ENCODE measurements at regions not wholly inside any gene's neighbourhood (a gene's known extent, or its start where the extent isn't known, plus 50 kb on each side); places are given as distances from the start of the nearest gene placed in this dataset.

- TF ChIP-seq PATZ1 (CRISPR knock-in tag; IDR thresholded peaks at IDR 0.05; ENCODE audit: borderline replicate concordance) (no peak), TSHZ2 (CRISPR knock-in tag; IDR thresholded peaks at IDR 0.05) (no peak), GLIS3 (CRISPR knock-in tag; IDR thresholded peaks at IDR 0.05) (no peak), CSRNP3 (CRISPR knock-in tag; IDR thresholded peaks at IDR 0.05) (no peak), ZFP3 (CRISPR knock-in tag; IDR thresholded peaks at IDR 0.05) (no peak), TCF4 (CRISPR knock-in tag; IDR thresholded peaks at IDR 0.05; ENCODE audit: borderline replicate concordance) (no peak), SNAI2 (CRISPR knock-in tag; IDR thresholded peaks at IDR 0.05) (no peak), POU6F1 (CRISPR knock-in tag; IDR thresholded peaks at IDR 0.05; ENCODE audit: borderline replicate concordance, low read depth) (no peak), ARNTL (CRISPR knock-in tag; IDR thresholded peaks at IDR 0.05; ENCODE audit: borderline replicate concordance, low read depth) (no peak), ZNF565 (CRISPR knock-in tag; conservative IDR thresholded peaks at IDR 0.05; ENCODE audit: low read depth) (no peak), ESRRG (CRISPR knock-in tag; IDR thresholded peaks at IDR 0.05) (no peak), ZFP30 (CRISPR knock-in tag; IDR thresholded peaks at IDR 0.05) (no peak), ZNF8 (CRISPR knock-in tag; IDR thresholded peaks at IDR 0.05) (no peak), RARB (CRISPR knock-in tag; IDR thresholded peaks at IDR 0.05) (no peak), ZC3H10 (CRISPR knock-in tag; IDR thresholded peaks at IDR 0.05) (no peak), ZNF70 (CRISPR knock-in tag; IDR thresholded peaks at IDR 0.05) (no peak), PPARA (CRISPR knock-in tag; IDR thresholded peaks at IDR 0.05; ENCODE audit: borderline replicate concordance) (no peak)
- no peak for ATAC-seq
Measured at GRCh38 chr20:7760247-7761031, 179.8 kb downstream of the HAO1 start.

GRCh38 chr20:7765221-7765620 is 175.0 kb downstream of the HAO1 start:
- TF ChIP-seq PPARA (CRISPR knock-in tag; IDR thresholded peaks at IDR 0.05; ENCODE audit: borderline replicate concordance): no peak
- no peak for TF ChIP-seq POU6F1 (CRISPR knock-in tag; IDR thresholded peaks at IDR 0.05; ENCODE audit: borderline replicate concordance, low read depth)
- TF ChIP-seq TSHZ2 (CRISPR knock-in tag; IDR thresholded peaks at IDR 0.05): no peak
- TF ChIP-seq ARNTL (CRISPR knock-in tag; IDR thresholded peaks at IDR 0.05; ENCODE audit: borderline replicate concordance, low read depth): no peak
- TF ChIP-seq GLIS3 (CRISPR knock-in tag; IDR thresholded peaks at IDR 0.05): no peak
- no peak for TF ChIP-seq RARB (CRISPR knock-in tag; IDR thresholded peaks at IDR 0.05)
- no peak for TF ChIP-seq OSR1 (CRISPR knock-in tag; IDR thresholded peaks at IDR 0.05)
- no peak for TF ChIP-seq CSDC2 (CRISPR knock-in tag; IDR thresholded peaks at IDR 0.05)
- TF ChIP-seq ZNF8 (CRISPR knock-in tag; IDR thresholded peaks at IDR 0.05): no peak
- no peak for TF ChIP-seq ZNF565 (CRISPR knock-in tag; conservative IDR thresholded peaks at IDR 0.05; ENCODE audit: low read depth)
- no peak for TF ChIP-seq CSRNP3 (CRISPR knock-in tag; IDR thresholded peaks at IDR 0.05)
- TF ChIP-seq ESRRG (CRISPR knock-in tag; IDR thresholded peaks at IDR 0.05): no peak
- no peak for TF ChIP-seq ZFP30 (CRISPR knock-in tag; IDR thresholded peaks at IDR 0.05)
- ATAC-seq: no peak

Measured in SK-N-SH treated with all-trans-retinoic acid at 6 μM for 48 hours (cell line).